B cell (primary cell): ENCODE measurements at regions not wholly inside any gene's neighbourhood (a gene's known extent, or its start where the extent isn't known, plus 50 kb on each side); places are given as distances from the start of the nearest gene placed in this dataset.
A peak's percentile ranks its signal among the peaks of the same experiment; 100 is the strongest.

Experiments
- ATAC-seq: fragments of 200-7000 bp; cut with Tn5 transposase; one replicate; pipeline ENCODE4 v1.10.0; 2021; ENCODE audit warnings: low read depth, mild to moderate bottlenecking, moderate number of reproducible peaks, moderate library complexity
- CTCF ChIA-PET: fragments of 350-600 bp; sonication (Branson Sonifier 250); formaldehyde crosslinking; loops from one replicate; lab custom pipeline; 2021; ENCODE audit warnings: antibody characterized with exemption, inconsistent platforms; lab: Charles Lee
- POLR2A ChIA-PET: fragments of 350-600 bp; sonication (Branson Sonifier 250); formaldehyde crosslinking; loops from one replicate; lab custom pipeline; 2021; ENCODE audit warnings: antibody characterized with exemption; lab: Charles Lee
- DNase-seq: peaks from one replicate; pipeline ENCODE4 v3.0.0; 2013
- H2AFZ ChIP-seq: 2 replicates; pipeline ENCODE4 v1.6.1; 2012; ENCODE audit warnings: mild to moderate bottlenecking, low read depth, low read length; ENCODE audit not compliant: insufficient read depth, poor library complexity, severe bottlenecking
- H3K27ac ChIP-seq, 2 donors: 1 replicate in 1 of 2; 2 replicates in 1 of 2; pipeline ENCODE4 v1.5.1; 2012 to 2013; ENCODE audit warnings: low read length in 2 of 2, mild to moderate bottlenecking in 2 of 2, moderate library complexity in 1 of 2
- H3K27me3 ChIP-seq, 4 experiments: fragments of 200-600 bp in 1 of 4; sonication (generic) in 1 of 4; replicated peaks in 1 of 4; 1 replicate in 2 of 4; 2 replicates in 2 of 4; pipeline versions ENCODE4 v1.6.1 to v1.7.0; 2013 to 2016; ENCODE audit warnings: low read length in 3 of 4, mild to moderate bottlenecking in 2 of 4, mixed read lengths in 1 of 4, moderate library complexity in 1 of 4; ENCODE audit not compliant: insufficient read depth in 4 of 4, control insufficient read depth in 3 of 4; ENCODE audit errors: control extremely low read depth in 1 of 4
- H3K36me3 ChIP-seq, 2 experiments: replicated peaks in 1 of 2; 1 replicate in 1 of 2; 2 replicates in 1 of 2; pipeline versions ENCODE4 v1.6.1 to v1.7.1; 2013; ENCODE audit warnings: low read length in 1 of 2; ENCODE audit not compliant: insufficient read depth in 2 of 2, control insufficient read depth in 1 of 2; ENCODE audit errors: control extremely low read depth in 1 of 2, extremely low read depth in 1 of 2
- H3K4me1 ChIP-seq, 2 donors: fragments of 200-600 bp in 1 of 2; sonication (generic) in 1 of 2; 1 replicate in 1 of 2; 2 replicates in 1 of 2; pipeline versions ENCODE4 v1.5.1 to v1.6.1; 2013 to 2017; ENCODE audit warnings: low read length in 2 of 2; ENCODE audit not compliant: control insufficient read depth in 2 of 2, insufficient read depth in 2 of 2
- H3K4me2 ChIP-seq: replicated peaks from 2 replicates; pipeline ENCODE3; 2012; ENCODE audit warnings: mild to moderate bottlenecking, low read depth, low read length; ENCODE audit not compliant: poor library complexity, severe bottlenecking
- H3K4me3 ChIP-seq, 5 experiments: fragments of 200-600 bp in 1 of 5; sonication (generic) in 1 of 5; 1 replicate in 3 of 5; 2 replicates in 2 of 5; pipeline versions ENCODE4 v1.5.1 to v1.7.0; 2011 to 2016; ENCODE audit warnings: low read length in 4 of 5, mild to moderate bottlenecking in 4 of 5, low read depth in 2 of 5, control low read depth in 1 of 5, moderate library complexity in 1 of 5; ENCODE audit not compliant: insufficient read depth in 1 of 5; ENCODE audit errors: control extremely low read depth in 1 of 5, extremely low read depth in 1 of 5
- H3K79me2 ChIP-seq: fragments of 200-600 bp; sonication (generic); one replicate; pipeline ENCODE4 v1.6.0; 2016; ENCODE audit warnings: low read length; ENCODE audit not compliant: control insufficient read depth, insufficient read depth
- H3K9ac ChIP-seq: fragments of 200-600 bp; sonication (generic); 2 replicates; pipeline ENCODE4 v1.6.1; 2017; ENCODE audit warnings: mild to moderate bottlenecking, low read length, moderate library complexity
- H3K9me3 ChIP-seq, 3 donors: one replicate each; pipeline versions ENCODE4 v1.6.1 to v1.7.1; 2013; ENCODE audit warnings: low read length in 2 of 3; ENCODE audit not compliant: control insufficient read depth in 2 of 3, insufficient read depth in 1 of 3; ENCODE audit errors: control extremely low read depth in 1 of 3
- H4K20me1 ChIP-seq: 2 replicates; pipeline ENCODE4 v1.6.0; 2012; ENCODE audit warnings: mild to moderate bottlenecking, low read length; ENCODE audit not compliant: insufficient read depth, control insufficient read depth, poor library complexity, severe bottlenecking
- H3K27ac Mint-ChIP-seq: one replicate; pipeline ENCODE4 v1.8.0; 2021; ENCODE audit warnings: mixed read lengths
- H3K27me3 Mint-ChIP-seq: one replicate; pipeline ENCODE4 v1.8.0; 2021; ENCODE audit warnings: mixed read lengths
- H3K4me1 Mint-ChIP-seq: one replicate; pipeline ENCODE4 v1.8.0; 2021; ENCODE audit warnings: mixed read lengths
- H3K4me3 Mint-ChIP-seq: one replicate; pipeline ENCODE4 v1.8.0; 2021; ENCODE audit warnings: mixed read lengths
- H3K9me3 Mint-ChIP-seq: one replicate; pipeline ENCODE4 v1.8.0; 2022; ENCODE audit warnings: mixed read lengths; ENCODE audit not compliant: insufficient read depth
- CTCF ChIP-seq: fragments of 200-600 bp; IDR thresholded peaks from one replicate; pipeline ENCODE4 v1.8.0; 2022; ENCODE audit warnings: antibody characterized with exemption, mild to moderate bottlenecking
- EZH2 ChIP-seq: IDR thresholded peaks from 2 replicates; pipeline ENCODE4 v1.6.1; 2012; ENCODE audit warnings: borderline replicate concordance, low read depth, mild to moderate bottlenecking, moderate library complexity, low read length; ENCODE audit not compliant: insufficient read depth, poor library complexity, severe bottlenecking
- WGBS: methylation state at CpG from one replicate; pipeline ENCODE4 v1.1.5; 2013; ENCODE audit warnings: missing lambda C conversion rate; ENCODE audit not compliant: insufficient coverage; 5-methylcytosine and 5-hydroxymethylcytosine counted together
- intact Hi-C: fragments of 100-400 bp; cut with micrococcal nuclease; formaldehyde crosslinking; loops from one replicate; pipeline ENCODE4 v1.10.0; 2022

- Mint-ChIP-seq H3K4me1 (no peaks in the 10 kb centered on the region), H3K27ac (no peak overlapping the region), H3K27me3 (peaks cover 3% of the 10 kb centered on the region), H3K4me3 (no peak overlapping the region), H3K9me3 (no peaks in the 10 kb centered on the region)
- intact Hi-C loops = no loop called here
- POLR2A ChIA-PET = no interaction called here
- no CpG with 5 or more reads among the region's 2 CpGs for whole genome bisulfite sequencing
- ATAC-seq (no peak), DNase-seq (no peak)
- H4K20me1 ChIP-seq = no peaks in the 10 kb centered on the region
- no peaks in the 10 kb centered on the region for H3K27me3 ChIP-seq
- no peak overlapping the region for H3K4me2 ChIP-seq
- no peaks in the 10 kb centered on the region for H3K36me3 ChIP-seq
- no peak for TF ChIP-seq CTCF
- no peak for TF ChIP-seq EZH2
- no peak overlapping the region for H3K9ac ChIP-seq
- no peak overlapping the region for H3K27ac ChIP-seq
- H3K79me2 ChIP-seq = no peaks in the 10 kb centered on the region
- H3K9me3 ChIP-seq = no peaks in the 10 kb centered on the region
- no peak overlapping the region for H2AFZ ChIP-seq
- CTCF ChIA-PET = no interaction called here
- no peak overlapping the region for H3K4me3 ChIP-seq
- H3K4me1 ChIP-seq = no peaks in the 10 kb centered on the region
Observed at GRCh38 chr1:193602705-193603104, 416.3 kb upstream of the B3GALT2 start.

DNA sequence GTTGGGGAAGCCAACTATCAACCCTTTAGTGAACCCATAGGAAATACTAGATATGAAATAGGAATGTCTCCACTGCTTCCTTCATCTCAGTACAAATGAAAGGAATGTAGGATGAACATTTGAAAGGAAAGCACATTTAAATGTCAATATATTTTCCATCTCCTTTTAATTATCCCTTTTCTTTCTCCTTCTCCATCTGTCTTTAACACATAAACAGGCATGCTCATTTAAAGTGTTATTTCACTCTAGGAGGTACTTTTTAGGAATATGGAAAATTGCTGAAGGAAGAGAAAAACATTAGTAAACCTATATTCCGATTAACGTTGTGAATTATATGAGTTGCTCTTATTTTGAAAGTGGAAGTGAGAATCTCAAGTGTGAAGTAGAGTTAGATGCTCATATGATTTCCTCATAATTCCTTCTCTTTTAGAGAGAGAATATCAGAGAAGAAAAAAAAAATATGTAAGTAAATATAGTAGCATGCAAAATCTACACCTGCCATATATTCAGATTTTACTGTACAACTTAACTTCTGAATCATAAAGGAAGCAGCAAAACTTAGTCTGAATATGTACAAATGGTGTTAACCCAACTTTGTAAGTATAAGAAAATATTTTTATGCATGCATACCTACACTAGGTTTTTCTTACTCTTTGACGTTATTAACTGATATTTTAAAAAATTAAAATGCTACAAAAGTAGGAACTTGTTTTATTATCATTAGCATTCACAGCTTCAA lies 406.9 kb upstream of the B3GALT2 start:
- H3K4me3 ChIP-seq = no peak overlapping the region
- H3K79me2 ChIP-seq = no peaks in the 10 kb centered on the region
- POLR2A ChIA-PET = no interaction called here
- no peaks in the 10 kb centered on the region for H3K27me3 ChIP-seq
- no peak for TF ChIP-seq EZH2
- TF ChIP-seq CTCF = no peak
- ATAC-seq (no peak), DNase-seq (no peak)
- no peak overlapping the region for H3K27ac Mint-ChIP-seq
- peaks cover 4% of the 10 kb centered on the region for H3K27me3 Mint-ChIP-seq
- CTCF ChIA-PET = no interaction called here
- no CpG with 5 or more reads among the region's 3 CpGs for WGBS
- peak overlapping the region; percentile 4 for H2AFZ ChIP-seq
- H3K9me3 ChIP-seq = no peaks in the 10 kb centered on the region
- no peaks in the 10 kb centered on the region for H3K9me3 Mint-ChIP-seq
- H3K9ac ChIP-seq = peak overlapping the region; percentile 19
- H3K4me3 Mint-ChIP-seq = peak overlapping the region; percentile 14
- H3K4me2 ChIP-seq = peak overlapping the region; percentile 14
- peaks cover 4 to 23% of the 10 kb centered on the region in 2 donors for H3K4me1 ChIP-seq
- H3K27ac ChIP-seq = no peak overlapping the region
- H4K20me1 ChIP-seq = no peaks in the 10 kb centered on the region
- H3K4me1 Mint-ChIP-seq = peaks cover 17% of the 10 kb centered on the region
- intact Hi-C loops = loop anchor here (5.0 kb wide), 2 partner anchors 46 to 186 kb away; no protein-coding TSS in a partner anchor
- no peaks in the 10 kb centered on the region for H3K36me3 ChIP-seq
